HuH-7.5 (cell line): ENCODE measurements at regions not wholly inside any gene's neighbourhood (a gene's known extent, or its start where the extent isn't known, plus 50 kb on each side); places are given as distances from the start of the nearest gene placed in this dataset.
"Not testable (repeated sequence)": the region's sequence is repeated elsewhere in the genome, so short reads cannot be mapped to it uniquely, and the experiment has no call there.

Experiments
- DNase-seq: peaks from one replicate; pipeline ENCODE4 v3.0.0; 2011; ENCODE audit warnings: low spot score

DNA sequence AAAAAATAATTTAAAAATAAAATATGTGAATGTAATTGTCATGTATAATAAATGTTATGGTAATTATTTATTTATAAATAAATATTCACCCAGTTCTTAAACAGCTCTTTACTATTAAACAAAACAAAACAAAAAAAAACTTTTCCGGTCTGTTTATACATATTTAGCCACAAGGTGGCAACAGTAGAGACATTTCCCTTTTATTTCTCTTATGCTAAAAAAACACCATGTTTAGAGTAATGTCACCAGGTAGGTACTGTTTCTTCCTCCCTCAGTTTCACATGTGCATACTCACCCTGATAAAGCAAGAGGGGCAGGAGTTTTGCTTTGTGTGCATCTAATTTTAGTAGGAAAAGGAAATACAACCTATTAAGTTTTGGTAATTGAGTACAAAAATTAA, 610.4 kb upstream of the IMPG1 start:
- DNase-seq = no peak

DNA sequence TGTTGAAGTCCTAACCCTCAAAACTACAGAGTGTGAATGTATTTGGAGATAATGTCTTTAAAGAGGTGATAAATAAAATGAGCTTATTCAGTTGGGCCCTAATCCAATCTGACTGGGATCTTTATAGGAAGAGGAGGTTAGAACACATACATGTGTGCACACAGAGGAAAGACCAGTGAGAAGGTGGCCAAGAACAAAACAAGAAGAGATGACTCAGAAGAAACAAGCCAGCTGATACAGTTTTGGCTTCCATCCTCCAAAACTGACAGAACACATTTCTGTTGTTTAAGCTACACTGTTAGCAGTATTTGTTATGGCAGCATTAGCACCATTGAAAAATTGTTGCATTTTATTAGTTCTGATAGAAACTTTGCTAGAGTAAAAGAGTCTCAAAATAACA, 609.3 kb upstream of the IMPG1 start:
- no peak for DNase-seq

DNA sequence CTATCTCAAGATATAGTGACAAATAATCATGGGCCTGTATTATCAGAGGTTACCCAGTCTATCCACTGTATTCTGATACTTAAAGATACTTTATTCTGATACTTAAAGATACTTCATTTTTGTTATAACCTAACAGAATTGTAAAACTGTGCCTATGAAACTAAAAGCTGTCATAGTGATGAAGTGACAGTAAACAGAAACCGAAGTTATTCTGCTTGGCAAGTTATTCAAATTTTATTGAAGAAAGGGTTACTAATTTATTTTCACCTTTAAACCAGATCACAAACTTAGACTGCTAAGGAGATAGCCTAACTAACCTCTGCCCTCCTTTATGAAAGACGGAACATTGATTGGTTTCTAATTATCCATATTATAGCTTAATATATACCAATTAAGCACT, 604.6 kb upstream of the IMPG1 start:
- no peak for DNase-seq

DNA sequence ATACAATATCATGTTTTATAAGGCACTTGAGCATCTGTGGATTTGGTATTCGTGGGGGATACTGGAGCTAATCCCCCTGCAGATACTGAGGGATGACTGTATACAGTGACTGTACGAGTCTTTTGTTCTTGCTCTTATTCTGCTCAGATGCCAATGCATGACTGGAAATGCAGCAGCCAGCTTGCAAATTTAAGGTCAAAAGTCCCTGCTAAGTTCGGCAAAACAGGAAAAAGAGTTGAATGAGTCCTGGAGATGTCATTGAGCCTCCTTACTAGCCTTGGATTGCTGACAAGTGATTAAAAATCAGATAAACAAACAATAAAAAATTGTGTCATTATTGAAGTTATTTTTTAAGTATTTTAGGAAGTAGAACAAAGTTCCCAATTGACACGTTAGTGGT, 599.3 kb upstream of the IMPG1 start:
- no peak for DNase-seq

DNA sequence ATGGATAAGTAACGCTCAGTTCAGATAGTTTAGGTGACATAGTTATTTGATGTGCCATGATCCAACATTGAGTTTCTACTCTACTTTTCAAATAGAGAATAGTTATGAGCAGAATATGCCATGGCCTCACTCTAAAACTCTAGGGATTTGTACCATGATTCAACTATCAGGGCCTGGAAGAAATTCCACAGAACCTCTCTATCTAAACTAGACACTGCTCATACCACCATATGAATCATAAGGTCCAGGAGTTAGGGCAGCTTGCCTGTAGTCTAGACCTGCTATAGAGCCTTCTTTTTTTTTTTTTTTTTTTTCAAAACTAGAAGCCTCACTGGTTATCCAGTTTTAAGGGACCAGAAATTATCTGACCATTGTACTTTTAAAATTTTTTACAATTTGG, 571.8 kb upstream of the IMPG1 start:
- no peak for DNase-seq

GRCh38 chr6:76639941-76640340, 567.5 kb upstream of the IMPG1 start:
- DNase-seq = no peak

- no peak for DNase-seq
These were observed 562.2 kb upstream of the IMPG1 start for GRCh38 chr6:76634695-76635094.

DNA sequence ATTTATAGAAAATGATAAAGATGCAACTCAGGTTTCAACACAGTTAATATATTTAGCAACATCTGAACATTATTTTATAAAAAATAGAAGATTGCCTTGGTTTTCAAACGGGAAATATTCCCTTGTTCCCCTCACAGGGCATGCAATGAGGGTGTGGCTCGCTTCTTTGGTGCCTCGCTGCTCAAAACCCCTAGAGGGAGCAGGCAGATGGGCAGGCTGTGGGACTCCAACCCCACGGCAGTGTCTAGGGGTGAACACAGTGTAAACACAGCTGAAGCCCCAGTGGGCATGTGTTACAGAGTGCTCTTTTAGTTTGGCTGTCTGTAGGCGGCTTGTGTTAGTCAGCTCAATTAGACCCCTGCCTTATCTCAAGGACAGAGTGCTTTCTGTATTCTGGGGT, 560.8 kb upstream of the IMPG1 start:
- DNase-seq = no peak

DNA sequence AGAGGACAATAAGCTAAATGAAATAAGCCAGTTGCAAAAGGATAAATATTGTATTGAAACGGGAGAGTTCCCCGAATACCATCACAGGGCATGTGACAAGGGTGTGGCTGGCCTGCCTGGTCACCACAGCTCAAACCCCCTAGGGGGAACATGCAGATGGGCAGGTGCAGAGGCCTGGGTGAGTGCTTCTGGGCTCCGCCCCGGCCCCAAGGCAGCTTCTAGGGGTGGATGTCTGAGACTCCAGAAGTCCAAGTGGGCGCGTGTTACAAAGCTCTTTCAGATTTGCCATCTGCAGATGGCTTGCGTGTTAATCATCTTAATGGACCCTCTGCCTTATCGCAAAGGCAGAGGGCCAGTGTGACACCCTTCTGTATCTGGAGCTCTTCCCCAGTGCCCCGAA, 559.2 kb upstream of the IMPG1 start:
- DNase-seq = no peak

GRCh38 chr6:76615395-76615794, 542.9 kb upstream of the IMPG1 start:
- DNase-seq = no peak

DNA sequence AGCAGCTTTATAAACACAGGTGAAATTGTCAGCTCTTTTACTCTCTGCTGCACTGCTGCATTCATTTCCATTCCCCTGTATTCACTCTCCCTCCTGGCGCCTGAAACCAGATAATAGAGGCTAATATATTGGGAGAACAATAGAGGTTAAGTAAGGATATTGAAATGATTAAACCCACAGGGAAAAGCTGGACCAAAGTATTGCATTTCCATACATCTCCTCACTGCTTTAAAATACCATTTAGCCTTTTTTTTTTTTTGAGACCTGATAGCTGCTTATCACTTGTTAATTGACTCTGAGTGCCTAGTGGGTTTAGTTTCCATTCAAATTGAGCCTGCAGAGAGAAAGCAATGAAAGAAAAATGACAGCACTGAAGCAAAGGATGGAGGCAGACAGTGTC, 540.5 kb upstream of the IMPG1 start:
- DNase-seq = no peak

GRCh38 chr6:76609160-76609559, 536.7 kb upstream of the IMPG1 start:
- DNase-seq = no peak

GRCh38 chr6:76594109-76594508, 521.6 kb upstream of the IMPG1 start:
- DNase-seq = no peak

GRCh38 chr6:76593668-76594067, 521.2 kb upstream of the IMPG1 start:
- DNase-seq = no peak

DNA sequence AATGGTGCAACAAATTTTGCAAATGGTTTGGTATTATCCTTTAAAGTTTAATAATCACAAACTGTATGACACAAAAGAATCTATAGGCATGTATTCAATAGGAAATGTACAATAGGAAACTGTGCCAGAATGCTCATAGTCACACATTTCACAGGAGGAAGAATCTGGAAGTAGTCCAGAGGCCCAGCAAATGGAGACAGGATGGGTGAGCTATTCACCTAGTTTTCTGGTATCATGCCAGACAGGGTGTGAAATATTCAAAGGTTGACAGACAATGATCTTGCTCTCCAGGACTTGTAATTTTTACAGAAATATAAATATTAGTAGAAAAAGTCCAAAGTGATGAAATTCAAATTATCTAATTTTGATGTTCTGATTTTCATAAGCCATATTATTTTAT, 520.1 kb upstream of the IMPG1 start:
- DNase-seq = no peak

- DNase-seq = no peak
These were observed 514.8 kb upstream of the IMPG1 start for GRCh38 chr6:76587271-76587670.

GRCh38 chr6:76584121-76584520, 511.7 kb upstream of the IMPG1 start:
- DNase-seq = no peak

- no peak for DNase-seq
These were observed 506.3 kb upstream of the IMPG1 start for GRCh38 chr6:76578746-76579145.

DNA sequence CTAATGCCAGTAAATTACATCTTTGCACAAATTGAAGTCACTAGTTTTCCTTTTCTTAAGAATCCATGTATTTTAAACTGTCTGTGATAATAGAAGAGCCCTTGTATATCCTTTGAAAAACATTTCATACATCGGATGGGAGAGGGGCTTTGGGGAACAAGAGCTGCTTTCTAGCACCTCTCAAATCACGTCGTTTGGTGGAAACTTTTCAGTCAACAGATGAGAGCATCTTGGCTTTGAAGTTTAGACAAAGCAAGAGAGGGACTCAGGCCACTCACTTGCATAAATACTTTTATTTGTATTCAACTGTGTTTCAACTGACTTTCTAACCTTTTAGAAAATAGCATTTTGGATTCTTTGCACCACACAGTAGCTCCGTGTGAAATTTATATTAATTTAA, 502.3 kb upstream of the IMPG1 start:
- no peak for DNase-seq

- no peak for DNase-seq
These were observed 493.5 kb upstream of the IMPG1 start for GRCh38 chr6:76565932-76566331.

DNA sequence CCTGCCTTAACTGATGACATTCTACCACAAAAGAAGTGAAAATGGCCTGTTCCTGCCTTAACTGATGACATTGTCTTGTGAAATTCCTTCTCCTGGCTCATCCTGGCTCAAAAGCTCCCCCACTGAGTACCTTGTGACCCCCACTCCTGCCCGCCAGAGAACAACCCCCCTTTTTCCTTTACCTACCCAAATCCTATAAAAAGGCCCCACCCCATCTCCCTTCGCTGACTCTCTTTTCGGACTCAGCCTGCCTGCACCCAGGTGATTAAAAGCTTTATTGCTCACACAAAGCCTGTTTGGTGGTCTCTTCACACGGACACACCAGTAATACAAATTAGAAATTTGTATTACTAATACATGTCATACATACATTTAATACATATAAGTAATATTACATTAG, 489.9 kb upstream of the IMPG1 start:
- DNase-seq = not testable (repeated sequence)

DNA sequence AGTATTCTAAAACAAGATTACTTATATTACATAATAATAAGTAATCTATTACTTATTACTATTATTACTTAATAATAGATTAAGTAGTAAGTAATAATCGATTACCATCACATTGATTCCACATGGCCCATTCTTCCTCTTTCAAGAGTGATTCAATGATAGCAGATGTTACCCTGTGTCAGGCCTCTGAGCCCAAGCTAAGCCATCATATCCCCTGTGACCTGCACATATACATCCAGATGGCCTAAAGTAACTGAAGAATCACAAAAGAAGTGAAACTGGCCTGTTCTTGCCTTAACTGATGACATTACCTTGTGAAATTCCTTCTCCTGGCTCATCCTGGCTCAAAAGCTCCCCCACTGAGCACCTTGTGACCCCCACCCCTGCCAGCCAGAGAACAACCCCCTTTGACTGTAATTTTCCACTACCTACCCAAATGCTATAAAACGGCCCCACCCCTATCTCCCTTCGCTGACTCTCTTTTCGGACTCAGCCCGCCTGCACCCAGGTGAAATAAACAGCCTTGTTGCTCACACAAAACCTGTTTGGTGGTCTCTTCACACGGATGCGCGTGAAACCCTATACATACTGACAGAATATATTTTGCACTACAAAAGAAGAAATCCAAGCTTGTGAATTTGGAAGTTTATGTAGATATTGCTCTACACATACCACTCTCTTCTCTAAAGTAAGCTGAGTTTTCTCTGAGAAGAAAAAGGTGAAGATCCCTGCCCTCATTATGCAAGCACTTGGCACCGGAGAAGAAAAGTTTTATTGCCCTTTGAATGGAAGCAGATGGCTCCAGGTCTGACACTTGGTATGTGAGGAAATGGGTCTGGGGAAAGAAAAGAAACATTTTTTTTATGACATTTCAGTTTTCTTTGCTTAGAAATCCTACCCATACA, 488.6 kb upstream of the IMPG1 start:
- not testable (repeated sequence) for DNase-seq

DNA sequence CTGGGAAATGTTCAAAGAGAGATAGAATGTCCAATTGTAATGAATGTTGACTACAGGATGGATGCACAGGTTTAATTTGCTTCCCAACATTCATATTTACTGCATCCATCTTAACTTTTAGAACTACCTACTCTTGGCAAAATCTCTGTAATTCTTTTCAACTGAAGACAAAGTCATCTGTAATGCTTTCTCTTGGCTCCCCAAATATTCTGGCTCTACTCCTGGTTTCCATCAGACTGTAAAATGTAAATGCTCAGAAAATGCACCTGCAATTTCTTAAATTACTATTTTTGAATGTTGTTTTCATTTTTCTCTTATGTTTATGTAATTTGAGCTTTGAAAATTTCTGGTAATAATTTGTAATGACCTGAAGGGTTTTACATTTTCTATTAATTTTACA, 480.8 kb upstream of the IMPG1 start:
- DNase-seq = no peak

GRCh38 chr6:76552268-76552667, 479.8 kb upstream of the IMPG1 start:
- no peak for DNase-seq
